Mesendoderm (in vitro differentiated cells): ENCODE measurements at regions not wholly inside any gene's neighbourhood (a gene's known extent, or its start where the extent isn't known, plus 50 kb on each side); places are given as distances from the start of the nearest gene placed in this dataset.

Source experiments
- DNase-seq: peaks from one replicate; pipeline ENCODE4 v3.0.0; 2013
- H2AK5ac ChIP-seq: 2 replicates; pipeline ENCODE4 v1.6.1; 2013; ENCODE audit warnings: low read length, inconsistent platforms
- H2BK120ac ChIP-seq: 2 replicates; pipeline ENCODE4 v1.6.1; 2013; ENCODE audit warnings: low read depth, mild to moderate bottlenecking, low read length, moderate library complexity, mixed read lengths
- H2BK15ac ChIP-seq: replicated peaks from 2 replicates; pipeline ENCODE4 v1.6.1; 2013; ENCODE audit warnings: low read depth, mild to moderate bottlenecking, moderate library complexity
- H2BK5ac ChIP-seq: 2 replicates; pipeline ENCODE4 v1.6.1; 2013; ENCODE audit warnings: low read length, inconsistent platforms
- H3K18ac ChIP-seq: 2 replicates; pipeline ENCODE4 v1.6.1; 2013; ENCODE audit warnings: mild to moderate bottlenecking, low read length, mixed read lengths
- H3K23ac ChIP-seq: one replicate; pipeline ENCODE4 v1.6.1; 2013; ENCODE audit warnings: low read length
- H3K27ac ChIP-seq: 2 replicates; pipeline ENCODE4 v1.5.1; 2013; ENCODE audit warnings: low read depth, mild to moderate bottlenecking, inconsistent platforms, low read length, moderate library complexity
- H3K27me3 ChIP-seq: 2 replicates; pipeline ENCODE4 v1.6.1; 2013; ENCODE audit warnings: low read length, control low read depth, mild to moderate bottlenecking, inconsistent platforms; ENCODE audit not compliant: insufficient read depth, poor library complexity
- H3K36me3 ChIP-seq: 2 replicates; pipeline ENCODE4 v1.6.1; 2013; ENCODE audit warnings: low read length, inconsistent platforms; ENCODE audit not compliant: control insufficient read depth, insufficient read depth
- H3K4ac ChIP-seq: one replicate; pipeline ENCODE4 v1.6.1; 2013; ENCODE audit warnings: low read depth, mild to moderate bottlenecking, low read length, moderate library complexity
- H3K4me1 ChIP-seq: 2 replicates; pipeline ENCODE4 v1.6.1; 2013; ENCODE audit warnings: low read depth, low read length, inconsistent platforms; ENCODE audit not compliant: control insufficient read depth
- H3K4me2 ChIP-seq: 2 replicates; pipeline ENCODE4 v1.6.1; 2013; ENCODE audit warnings: low read length
- H3K4me3 ChIP-seq: 2 replicates; pipeline ENCODE4 v1.5.1; 2013; ENCODE audit warnings: mild to moderate bottlenecking, low read length
- H3K56ac ChIP-seq: one replicate; pipeline ENCODE4 v1.6.1; 2013; ENCODE audit warnings: low read length
- H3K79me1 ChIP-seq: 2 replicates; pipeline ENCODE4 v1.6.1; 2013; ENCODE audit warnings: low read length, inconsistent platforms
- H3K79me2 ChIP-seq: 2 replicates; pipeline ENCODE4 v1.6.1; 2013; ENCODE audit warnings: mild to moderate bottlenecking, low read length; ENCODE audit not compliant: control insufficient read depth, insufficient read depth
- H3K9ac ChIP-seq: 2 replicates; pipeline ENCODE4 v1.6.1; 2013; ENCODE audit warnings: low read length, inconsistent platforms
- H4K5ac ChIP-seq: one replicate; pipeline ENCODE4 v1.6.1; 2013; ENCODE audit warnings: low read length
- H4K8ac ChIP-seq: one replicate; pipeline ENCODE4 v1.6.1; 2013; ENCODE audit warnings: low read depth, mild to moderate bottlenecking, control low read depth, low read length, moderate library complexity
- WGBS: extraction: QIAGEN DNeasy Blood & Tissue Kit; methylation state at CpG from one replicate; pipeline ENCODE4 v1.1.7; 2013; ENCODE audit warnings: low lambda C conversion rate, missing lambda C conversion rate; ENCODE audit not compliant: insufficient coverage; ENCODE audit errors: extremely low coverage; 5-methylcytosine and 5-hydroxymethylcytosine counted together

- no CpG with 5 or more reads among the region's 2 CpGs for WGBS
- Histone ChIP-seq H3K79me1 (no peaks in the 10 kb centered on the region), H3K4me2 (no peak overlapping the region), H3K27ac (no peak overlapping the region), H3K36me3 (no peaks in the 10 kb centered on the region), H2BK5ac (no peak overlapping the region), H4K8ac (no peak overlapping the region), H2BK15ac (no peak overlapping the region), H3K18ac (no peak overlapping the region), H3K4me3 (no peak overlapping the region), H3K27me3 (no peaks in the 10 kb centered on the region), H3K56ac (no peak overlapping the region), H2BK120ac (no peak overlapping the region), H3K9ac (no peak overlapping the region), H4K5ac (no peak overlapping the region), H3K79me2 (no peaks in the 10 kb centered on the region), H2AK5ac (no peak overlapping the region), H3K4me1 (no peaks in the 10 kb centered on the region), H3K23ac (no peak overlapping the region), H3K4ac (no peak overlapping the region)
- DNase-seq = no peak
Measured at GRCh38 chr14:104445086-104445485, 134.5 kb upstream of the C14orf180 start.

DNA sequence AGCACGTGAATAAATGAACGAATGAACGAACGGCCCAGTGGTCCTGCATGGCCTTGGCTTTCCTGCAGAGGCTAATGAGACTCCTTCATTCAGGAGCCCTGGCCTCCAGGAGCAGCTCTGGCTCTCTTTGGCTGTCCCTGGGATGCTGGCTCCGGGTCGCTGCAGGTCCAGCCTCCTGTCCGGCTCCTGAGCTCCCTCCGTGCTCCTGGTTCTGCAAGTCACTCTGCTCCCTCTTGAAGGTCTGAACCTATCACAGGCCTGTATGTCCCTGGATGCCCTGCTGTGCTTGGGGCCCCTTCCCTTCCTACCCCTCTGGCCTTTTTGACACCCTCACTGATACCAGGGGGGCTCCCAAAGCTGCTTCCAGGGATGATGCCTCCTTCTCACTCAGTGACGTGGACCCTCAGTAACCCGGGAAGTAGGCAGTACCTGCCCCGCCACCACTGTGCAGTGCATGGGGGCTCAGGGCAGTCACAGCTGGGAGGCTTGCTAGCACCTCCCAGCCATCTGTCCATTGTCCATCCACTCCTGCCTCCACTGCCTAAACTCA, 133.7 kb upstream of the C14orf180 start:
- H3K9ac ChIP-seq = no peak overlapping the region
- H3K56ac ChIP-seq = no peak overlapping the region
- no peak overlapping the region for H2BK5ac ChIP-seq
- H2BK15ac ChIP-seq = no peak overlapping the region
- H2BK120ac ChIP-seq = no peak overlapping the region
- H3K27ac ChIP-seq = no peak overlapping the region
- no peak overlapping the region for H3K4me3 ChIP-seq
- no peak overlapping the region for H3K4me2 ChIP-seq
- H3K4ac ChIP-seq = no peak overlapping the region
- H3K4me1 ChIP-seq = no peaks in the 10 kb centered on the region
- H4K5ac ChIP-seq = no peak overlapping the region
- H3K18ac ChIP-seq = no peak overlapping the region
- H3K27me3 ChIP-seq = no peaks in the 10 kb centered on the region
- H3K23ac ChIP-seq = no peak overlapping the region
- no peaks in the 10 kb centered on the region for H3K79me1 ChIP-seq
- H4K8ac ChIP-seq = no peak overlapping the region
- no peaks in the 10 kb centered on the region for H3K79me2 ChIP-seq
- H3K36me3 ChIP-seq = no peaks in the 10 kb centered on the region
- H2AK5ac ChIP-seq = no peak overlapping the region
- no peak for DNase-seq
- no CpG with 5 or more reads among the region's 11 CpGs for WGBS

GRCh38 chr14:104446611-104447010, 133.0 kb upstream of the C14orf180 start:
- H3K27ac ChIP-seq = no peak overlapping the region
- no peak overlapping the region for H3K18ac ChIP-seq
- no CpG with 5 or more reads among the region's 6 CpGs for WGBS
- H2BK120ac ChIP-seq = no peak overlapping the region
- no peak overlapping the region for H4K8ac ChIP-seq
- no peak overlapping the region for H3K4me2 ChIP-seq
- no peaks in the 10 kb centered on the region for H3K79me1 ChIP-seq
- no peak overlapping the region for H4K5ac ChIP-seq
- H3K9ac ChIP-seq = no peak overlapping the region
- no peak overlapping the region for H3K4ac ChIP-seq
- no peaks in the 10 kb centered on the region for H3K4me1 ChIP-seq
- no peak overlapping the region for H2AK5ac ChIP-seq
- no peaks in the 10 kb centered on the region for H3K36me3 ChIP-seq
- H3K56ac ChIP-seq = no peak overlapping the region
- DNase-seq = no peak
- no peak overlapping the region for H3K23ac ChIP-seq
- no peak overlapping the region for H2BK5ac ChIP-seq
- H2BK15ac ChIP-seq = no peak overlapping the region
- H3K4me3 ChIP-seq = no peak overlapping the region
- no peaks in the 10 kb centered on the region for H3K79me2 ChIP-seq
- no peaks in the 10 kb centered on the region for H3K27me3 ChIP-seq

- no CpG with 5 or more reads among the region's 1 CpG for WGBS
Measured at GRCh38 chr14:104447750-104448149, 131.8 kb upstream of the C14orf180 start.

GRCh38 chr14:104448321-104448720, 131.2 kb upstream of the C14orf180 start:
- Histone ChIP-seq H3K36me3 (no peaks in the 10 kb centered on the region), H2BK15ac (no peak overlapping the region), H3K18ac (no peak overlapping the region), H3K79me2 (no peaks in the 10 kb centered on the region), H3K27ac (no peak overlapping the region), H3K79me1 (no peaks in the 10 kb centered on the region), H2BK5ac (no peak overlapping the region), H3K27me3 (no peaks in the 10 kb centered on the region), H3K9ac (no peak overlapping the region), H3K4me2 (no peak overlapping the region), H4K5ac (no peak overlapping the region), H3K56ac (no peak overlapping the region), H2AK5ac (no peak overlapping the region), H3K4ac (no peak overlapping the region), H3K4me3 (no peak overlapping the region), H4K8ac (no peak overlapping the region), H3K4me1 (no peaks in the 10 kb centered on the region), H2BK120ac (no peak overlapping the region), H3K23ac (no peak overlapping the region)
- no CpG with 5 or more reads among the region's 2 CpGs for WGBS
- DNase-seq = no peak

More at GRCh38 chr14:104447750-104448149, 131.8 kb upstream of the C14orf180 start:
- no peak overlapping the region for H3K23ac ChIP-seq
- no peaks in the 10 kb centered on the region for H3K27me3 ChIP-seq
- no peak overlapping the region for H2BK15ac ChIP-seq
- H4K5ac ChIP-seq = no peak overlapping the region
- H3K36me3 ChIP-seq = no peaks in the 10 kb centered on the region
- no peak overlapping the region for H3K27ac ChIP-seq
- H3K9ac ChIP-seq = no peak overlapping the region
- H2AK5ac ChIP-seq = no peak overlapping the region
- H3K4me2 ChIP-seq = no peak overlapping the region
- no peak overlapping the region for H2BK5ac ChIP-seq
- H3K79me2 ChIP-seq = no peaks in the 10 kb centered on the region
- DNase-seq = no peak
- H3K4ac ChIP-seq = no peak overlapping the region
- no peak overlapping the region for H4K8ac ChIP-seq
- H3K4me3 ChIP-seq = no peak overlapping the region
- no peaks in the 10 kb centered on the region for H3K4me1 ChIP-seq
- no peak overlapping the region for H3K56ac ChIP-seq
- H2BK120ac ChIP-seq = no peak overlapping the region
- H3K79me1 ChIP-seq = no peaks in the 10 kb centered on the region
- H3K18ac ChIP-seq = no peak overlapping the region

- H3K23ac ChIP-seq = no peak overlapping the region
- no peaks in the 10 kb centered on the region for H3K36me3 ChIP-seq
- DNase-seq = no peak
- H4K8ac ChIP-seq = no peak overlapping the region
- no peak overlapping the region for H3K4me2 ChIP-seq
- H3K4ac ChIP-seq = no peak overlapping the region
- no peaks in the 10 kb centered on the region for H3K79me2 ChIP-seq
- no peaks in the 10 kb centered on the region for H3K4me1 ChIP-seq
- H2BK15ac ChIP-seq = no peak overlapping the region
- no CpG with 5 or more reads among the region's 1 CpG for WGBS
- H3K18ac ChIP-seq = no peak overlapping the region
- H3K27ac ChIP-seq = no peak overlapping the region
- H4K5ac ChIP-seq = no peak overlapping the region
- no peak overlapping the region for H2AK5ac ChIP-seq
- H3K27me3 ChIP-seq = no peaks in the 10 kb centered on the region
- H2BK5ac ChIP-seq = no peak overlapping the region
- no peak overlapping the region for H3K4me3 ChIP-seq
- no peak overlapping the region for H3K56ac ChIP-seq
- no peak overlapping the region for H2BK120ac ChIP-seq
- no peaks in the 10 kb centered on the region for H3K79me1 ChIP-seq
- H3K9ac ChIP-seq = no peak overlapping the region
Measured at GRCh38 chr14:104448721-104449120, 130.8 kb upstream of the C14orf180 start.
